HG03439 (cell line): ENCODE measurements at regions not wholly inside any gene's neighbourhood (a gene's known extent, or its start where the extent isn't known, plus 50 kb on each side); places are given as distances from the start of the nearest gene placed in this dataset.

Source experiments
- ATAC-seq: cut with Tn5 transposase; IDR thresholded peaks from one replicate; pipeline ENCODE4 v1.9.1; 2021; ENCODE audit warnings: mild to moderate bottlenecking, moderate library complexity; ENCODE audit not compliant: unreplicated experiment

- no peak for ATAC-seq
Measured at GRCh38 chr17:77454242-77455095, 313.7 kb downstream of the SEC14L1 start.

GRCh38 chr17:77455111-77455890, 314.5 kb downstream of the SEC14L1 start:
- ATAC-seq, result no peak

- ATAC-seq, result no peak
Measured at GRCh38 chr17:77455891-77456260, 315.1 kb downstream of the SEC14L1 start.

- no peak for ATAC-seq
Measured at GRCh38 chr17:77456271-77456950, 315.6 kb downstream of the SEC14L1 start.

DNA sequence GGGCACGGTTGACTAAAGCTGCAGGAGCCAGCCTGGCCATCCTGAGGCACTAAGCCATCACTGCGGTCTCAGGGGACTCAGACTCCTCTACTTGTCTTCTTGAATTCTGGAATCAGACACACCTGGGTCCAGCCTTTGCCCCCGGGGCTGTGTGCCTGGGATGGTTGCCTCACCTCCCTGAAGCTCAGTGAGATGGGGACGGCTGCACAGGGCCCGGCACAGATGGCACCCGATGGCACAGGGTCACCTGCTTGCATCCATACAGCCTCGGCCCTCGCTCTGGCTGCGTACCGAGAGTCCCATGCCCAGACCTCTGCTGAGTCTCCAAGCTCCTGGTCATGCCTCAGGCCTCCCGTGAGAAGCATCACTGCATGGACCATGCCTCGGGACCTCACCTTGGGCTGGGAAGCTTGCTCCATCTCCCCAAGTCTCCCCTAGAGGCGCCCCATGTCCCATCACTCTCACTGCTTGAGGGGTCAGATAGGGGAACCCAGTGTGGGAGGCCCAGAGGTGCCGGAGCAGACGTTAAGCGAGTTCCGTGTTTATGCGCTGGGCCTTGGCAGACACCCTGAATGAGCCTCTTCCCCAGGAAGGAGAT, 316.3 kb downstream of the SEC14L1 start:
- ATAC-seq, result no peak

DNA sequence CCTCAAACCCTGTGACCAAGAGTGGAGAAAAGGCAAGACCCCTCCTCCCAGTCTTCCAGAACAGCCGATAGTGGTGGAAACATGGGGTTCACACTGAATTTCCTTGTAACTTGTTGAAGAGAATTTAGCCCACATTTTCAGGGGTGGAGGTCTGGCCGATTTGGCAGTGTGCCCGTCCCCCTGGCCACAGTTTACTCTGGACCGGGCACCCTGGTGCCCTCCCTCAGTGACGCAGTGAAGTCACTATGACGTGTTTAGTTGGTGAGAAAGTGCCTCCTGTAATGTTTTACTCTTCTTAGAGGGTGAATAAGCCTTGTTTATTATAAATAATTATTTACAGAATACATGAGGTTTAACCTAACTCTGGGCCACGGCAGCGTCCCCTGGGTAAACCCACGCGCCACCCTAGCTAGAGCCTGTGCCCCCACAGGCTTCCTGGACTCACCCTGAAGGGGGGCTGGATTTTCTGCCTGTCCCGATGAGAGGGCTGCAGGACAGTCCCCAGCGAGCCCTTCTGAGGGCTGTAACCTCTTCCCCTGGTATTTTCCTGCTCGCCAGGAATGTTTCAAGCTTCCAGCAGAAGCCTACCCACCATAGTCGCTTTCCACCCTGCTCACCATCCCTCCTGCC, 316.9 kb downstream of the SEC14L1 start:
- ATAC-seq, result no peak

- ATAC-seq, result no peak
Measured at GRCh38 chr17:77458202-77459017, 317.6 kb downstream of the SEC14L1 start.

DNA sequence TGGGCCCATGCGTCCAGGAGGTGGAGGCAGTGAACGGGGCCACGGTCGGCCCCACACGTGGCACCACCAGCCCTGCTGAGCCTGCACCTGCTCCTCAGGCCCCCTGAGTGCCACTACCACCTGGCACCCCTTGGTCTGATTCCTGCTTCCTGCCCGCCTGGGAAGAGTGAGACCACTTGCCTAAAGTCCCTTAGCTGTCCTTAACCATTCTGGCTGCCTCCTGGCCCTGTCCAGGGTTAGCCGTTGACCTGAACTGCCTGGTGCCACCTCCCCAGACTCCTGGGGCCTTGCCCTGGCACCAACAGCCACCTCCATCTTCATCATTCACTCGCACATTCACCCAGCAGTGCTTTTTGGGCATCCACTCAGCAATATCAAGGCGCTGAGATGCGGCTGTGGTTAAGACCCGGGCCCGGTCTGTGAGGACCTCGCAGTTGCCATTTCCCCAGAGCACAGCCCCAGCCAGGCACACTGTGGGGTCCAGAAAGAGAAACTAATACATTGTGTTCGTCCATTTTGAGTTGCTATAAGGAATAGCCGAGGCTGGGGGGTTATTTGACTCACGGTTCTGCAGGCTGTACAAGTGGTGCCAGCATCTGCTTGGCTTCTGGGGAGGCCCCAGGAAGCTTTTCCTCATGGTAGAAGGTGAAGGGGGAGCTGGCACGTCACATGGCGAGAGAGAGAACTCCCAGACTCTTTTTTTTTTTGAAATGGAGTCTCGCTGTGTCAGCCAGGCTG, 318.4 kb downstream of the SEC14L1 start:
- ATAC-seq, result no peak

DNA sequence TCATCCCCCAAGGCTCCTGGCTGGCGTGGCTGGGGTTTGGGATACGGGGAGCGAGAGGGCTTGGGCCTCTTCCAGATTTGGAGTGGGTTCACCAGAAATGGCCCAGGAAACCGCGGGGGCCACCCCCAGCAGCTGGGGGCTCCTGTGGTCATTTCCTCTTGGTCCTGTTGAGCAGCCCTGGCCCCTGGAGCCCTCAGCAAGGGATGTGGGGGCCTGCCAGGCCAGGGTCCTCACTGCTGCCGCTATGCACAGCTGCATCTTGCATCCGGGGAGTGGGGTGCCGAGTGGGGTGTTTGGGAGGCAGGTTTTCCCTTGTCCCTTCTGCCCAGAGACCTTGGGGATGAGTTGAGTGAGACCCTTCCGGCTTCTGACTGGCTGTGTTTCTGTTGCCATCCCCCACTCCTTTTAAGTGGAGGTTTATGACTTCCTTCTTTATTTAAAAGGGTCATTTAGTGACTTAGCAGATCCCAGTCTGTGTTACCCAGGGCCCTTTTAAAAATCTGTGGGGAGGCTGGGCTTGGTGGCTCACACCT, 319.8 kb downstream of the SEC14L1 start:
- ATAC-seq, result no peak

DNA sequence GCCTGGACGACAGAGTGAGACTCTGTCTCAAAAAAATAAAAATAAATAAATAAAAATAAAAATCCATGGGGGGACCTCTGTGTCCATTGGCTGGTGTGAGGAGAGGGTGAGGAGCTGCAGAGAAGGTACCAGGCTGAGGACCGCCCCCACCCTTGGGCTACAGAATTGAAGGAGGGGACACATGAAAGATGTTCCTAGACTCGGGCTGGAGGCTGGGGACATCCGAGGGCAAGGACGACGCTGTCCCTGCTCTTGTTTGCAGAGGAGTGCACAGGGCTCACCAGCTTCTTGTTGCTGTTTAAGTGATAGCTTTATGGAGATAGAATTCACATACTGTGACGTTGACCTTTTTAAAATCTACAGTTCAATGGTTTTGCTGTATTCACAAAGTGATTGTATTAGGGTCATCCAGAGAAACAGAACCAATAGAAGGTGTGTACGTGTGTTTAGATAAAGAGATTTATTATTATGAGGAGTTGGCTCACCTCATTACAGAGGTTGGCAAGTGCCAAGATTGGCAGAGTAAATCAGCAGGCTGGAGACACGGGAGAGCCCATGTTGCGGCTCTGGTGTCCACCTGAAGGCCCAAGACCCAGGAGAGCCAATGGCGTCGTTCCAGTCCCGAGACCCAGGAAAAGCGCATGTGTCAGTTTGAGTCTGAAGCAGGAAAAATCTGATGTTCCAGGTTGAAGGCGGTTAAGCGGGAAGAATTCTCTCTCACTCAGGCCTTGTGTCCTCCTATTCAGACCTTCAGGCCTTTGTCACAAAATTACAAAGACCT, 320.7 kb downstream of the SEC14L1 start:
- no peak for ATAC-seq

DNA sequence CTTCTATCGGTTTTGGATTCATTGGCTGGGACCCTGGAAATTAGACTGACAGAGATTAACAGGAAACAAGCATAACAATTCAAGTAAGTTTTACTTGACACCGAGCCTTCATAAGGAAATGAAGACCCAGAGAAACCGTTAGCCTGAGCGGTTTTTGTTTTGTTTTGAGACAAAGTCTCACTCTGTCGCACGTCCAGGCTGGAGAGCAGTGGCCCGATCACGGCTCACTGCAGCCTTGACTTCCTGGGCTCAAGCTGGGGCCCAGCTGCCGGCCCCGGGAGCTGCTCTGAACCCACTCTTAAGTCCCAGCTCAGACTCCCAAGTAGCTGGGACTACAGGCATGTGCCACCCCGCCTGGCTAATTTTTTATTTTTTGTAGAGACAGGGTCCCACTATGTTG, 321.3 kb downstream of the SEC14L1 start:
- no peak for ATAC-seq

DNA sequence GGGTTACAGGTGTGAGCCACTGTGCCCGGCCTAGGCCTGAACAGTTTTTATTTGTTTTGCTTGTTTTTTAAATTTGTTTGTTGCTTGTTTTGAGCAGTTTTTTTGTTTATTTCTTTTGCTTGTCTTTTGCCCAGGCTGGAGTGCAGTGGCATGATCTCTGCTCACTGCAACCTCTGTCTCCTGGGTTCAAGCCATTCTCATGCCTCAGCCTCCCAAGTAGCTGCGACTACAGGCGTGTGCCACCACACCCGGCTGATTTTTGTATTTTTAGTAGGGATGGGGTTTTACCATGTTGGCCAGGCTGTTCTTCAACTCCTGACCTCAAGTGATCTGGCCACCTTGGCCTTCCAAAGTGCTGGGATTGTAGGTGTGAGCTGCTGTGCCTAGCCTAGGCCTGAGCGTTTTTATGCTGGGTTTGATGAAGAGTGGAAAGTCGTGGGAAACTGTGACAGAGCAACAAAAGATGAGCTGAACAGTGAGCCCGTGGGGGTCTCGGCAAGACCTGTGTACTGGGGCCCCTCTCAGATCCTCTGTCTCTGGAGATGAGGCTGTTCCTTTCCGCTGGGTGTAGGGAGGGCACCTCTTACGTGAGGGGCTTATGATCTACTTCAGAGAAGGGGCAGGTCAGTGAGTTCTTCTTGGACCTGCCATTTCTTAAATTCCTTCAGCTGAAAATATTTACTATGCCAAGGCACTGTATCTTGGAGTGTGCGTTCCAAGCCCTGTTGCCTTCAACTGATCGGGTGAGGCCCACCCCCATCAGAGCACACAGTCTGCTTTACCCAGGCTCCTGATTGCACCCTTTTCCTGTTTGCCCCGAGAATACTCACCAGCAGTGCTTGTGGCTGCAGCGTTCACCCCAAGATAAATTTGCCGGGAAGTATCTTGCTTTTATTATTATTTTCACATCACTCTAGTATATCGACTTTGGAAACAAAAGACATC, 322.1 kb downstream of the SEC14L1 start:
- ATAC-seq, result no peak

GRCh38 chr17:77464988-77465357, 324.2 kb downstream of the SEC14L1 start:
- ATAC-seq, result no peak

GRCh38 chr17:77465358-77466041, 324.7 kb downstream of the SEC14L1 start:
- ATAC-seq, result peak; percentile 38

GRCh38 chr17:77466140-77466539, 325.4 kb downstream of the SEC14L1 start:
- ATAC-seq, result no peak

GRCh38 chr17:77466596-77467223, 325.9 kb downstream of the SEC14L1 start:
- ATAC-seq, result no peak
